GM21576 (cell line): ENCODE measurements at regions not wholly inside any gene's neighbourhood (a gene's known extent, or its start where the extent isn't known, plus 50 kb on each side); places are given as distances from the start of the nearest gene placed in this dataset.
A peak's percentile ranks its signal among the peaks of the same experiment; 100 is the strongest.
"Not testable (repeated sequence)": the region's sequence is repeated elsewhere in the genome, so short reads cannot be mapped to it uniquely, and the experiment has no call there.

Experiments used
- ATAC-seq: cut with Tn5 transposase; IDR thresholded peaks from one replicate; pipeline ENCODE4 v1.9.1; 2021; ENCODE audit warnings: mild to moderate bottlenecking, moderate library complexity; ENCODE audit not compliant: unreplicated experiment

DNA sequence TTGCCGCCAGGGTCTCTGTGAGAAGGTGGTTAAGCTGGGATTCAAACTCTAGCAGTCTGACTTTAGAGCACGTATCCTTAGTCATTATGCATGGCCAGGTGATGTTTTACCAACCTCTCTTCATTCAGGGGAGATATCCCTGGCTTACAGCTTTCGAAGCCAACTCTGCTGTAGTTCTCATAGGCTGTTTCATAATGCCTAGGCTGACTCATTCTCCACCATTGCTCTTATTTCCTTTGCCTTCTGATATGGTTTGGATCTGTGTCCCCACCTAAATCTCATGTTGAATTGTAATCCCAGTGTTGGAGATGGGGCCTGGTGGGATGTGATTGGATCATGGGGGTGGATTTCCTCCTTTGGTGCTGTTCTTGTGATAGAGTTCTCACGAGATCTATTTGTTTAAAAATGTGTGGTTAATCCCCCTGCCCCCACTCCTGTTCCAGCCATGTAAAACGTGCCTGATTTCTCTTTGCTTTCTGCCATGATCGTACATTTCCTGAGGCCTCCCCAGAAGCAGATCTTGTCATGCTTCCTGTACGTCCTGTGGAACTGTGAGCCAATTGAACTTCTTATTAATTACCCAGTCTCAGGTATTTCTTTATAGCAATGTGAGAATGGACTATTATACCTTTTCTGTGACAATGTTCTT is 94.6 kb upstream of the MAN1A1 start:
- ATAC-seq: no peak

DNA sequence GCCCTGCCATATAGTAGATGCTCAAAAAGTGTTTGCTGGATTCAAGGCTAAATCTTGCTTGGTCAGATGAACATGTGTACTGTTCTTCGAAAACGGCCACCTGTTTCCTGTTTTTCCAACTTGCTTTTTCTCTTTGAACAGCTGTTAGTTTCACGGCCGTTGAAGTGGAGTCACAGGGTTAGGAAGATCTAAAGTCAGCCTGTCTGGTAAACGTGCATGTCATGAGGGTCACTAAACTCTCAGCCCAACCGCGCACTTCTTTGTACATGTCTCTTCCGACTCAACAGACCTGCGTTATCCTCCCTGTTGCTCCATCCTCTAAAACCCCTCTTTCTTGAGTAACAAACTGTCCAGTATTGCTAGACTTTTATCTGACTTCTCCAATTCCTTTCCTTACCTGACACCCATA is 93.2 kb upstream of the MAN1A1 start:
- peak; percentile 74 for ATAC-seq

- no peak for ATAC-seq
Measured at GRCh38 chr6:119440953-119441352, 91.4 kb upstream of the MAN1A1 start.

GRCh38 chr6:119436583-119436982 is 87.0 kb upstream of the MAN1A1 start:
- no peak for ATAC-seq

- ATAC-seq: no peak
Measured at GRCh38 chr6:119431799-119432198, 82.2 kb upstream of the MAN1A1 start.

GRCh38 chr6:119430805-119431204 is 81.2 kb upstream of the MAN1A1 start:
- ATAC-seq: no peak

GRCh38 chr6:119428633-119429032 is 79.1 kb upstream of the MAN1A1 start:
- no peak for ATAC-seq

DNA sequence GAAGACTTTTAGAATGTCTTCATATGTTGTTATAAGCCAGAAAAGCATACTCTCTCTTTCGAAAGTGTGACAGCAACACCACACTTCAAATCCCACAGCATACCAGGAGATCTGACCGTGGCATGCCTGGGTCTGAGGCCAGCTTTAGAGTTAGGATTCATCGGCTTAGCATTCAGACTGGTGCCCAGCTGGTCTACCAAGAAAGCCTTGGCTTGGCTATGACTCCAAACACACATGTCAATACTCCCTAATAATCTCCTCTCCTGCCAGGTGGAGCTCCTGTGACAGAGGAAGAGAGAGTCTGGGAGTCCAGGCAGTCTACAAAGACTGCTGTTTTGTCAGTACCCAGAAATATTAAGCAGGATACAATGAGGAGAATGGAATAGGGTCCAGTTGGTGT is 77.1 kb upstream of the MAN1A1 start:
- ATAC-seq: no peak

- no peak for ATAC-seq
Measured at GRCh38 chr6:119423996-119424395, 74.4 kb upstream of the MAN1A1 start.

DNA sequence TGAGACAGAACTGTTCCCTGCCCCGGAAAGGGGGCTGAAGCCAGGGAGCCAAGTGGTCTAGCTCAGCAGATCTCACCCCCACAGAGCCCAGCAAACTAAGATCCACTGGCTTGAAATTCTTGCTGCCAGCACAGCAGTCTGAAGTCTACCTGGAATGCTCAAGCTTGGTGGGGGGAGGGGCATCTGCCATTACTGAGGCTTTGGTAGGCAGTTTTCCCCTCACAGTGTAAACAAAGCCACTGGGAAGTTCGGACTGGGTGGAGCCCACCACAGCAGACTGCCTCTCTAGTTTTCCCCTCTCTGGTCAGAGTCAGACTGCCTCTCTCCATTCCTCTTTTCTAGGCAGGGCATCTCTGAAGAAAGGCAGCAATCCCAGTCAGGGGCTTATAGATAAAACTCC is 68.5 kb upstream of the MAN1A1 start:
- not testable (repeated sequence) for ATAC-seq

DNA sequence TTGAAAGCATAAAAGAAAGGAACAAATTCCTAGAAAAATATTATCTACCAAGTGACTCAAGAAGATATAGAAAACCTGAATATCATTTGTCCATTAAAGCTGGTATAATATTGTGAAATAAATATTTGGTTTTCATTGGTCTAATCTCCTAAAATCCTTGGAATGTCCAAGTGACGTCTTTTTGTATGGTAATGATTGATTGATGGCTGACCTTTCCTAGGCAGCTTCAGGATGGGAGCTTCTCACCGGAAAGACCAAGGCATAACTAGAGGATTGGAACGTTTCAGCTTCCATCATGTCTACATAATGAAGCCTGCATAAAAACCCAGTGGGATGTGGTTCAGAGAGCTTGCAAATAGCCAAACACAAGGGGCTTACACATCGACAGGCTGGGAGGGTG is 57.6 kb upstream of the MAN1A1 start:
- ATAC-seq: no peak

- not testable (repeated sequence) for ATAC-seq
Measured at GRCh38 chr6:119405114-119405513, 55.6 kb upstream of the MAN1A1 start.
